ENCODE measurements at regions not wholly inside any gene's neighbourhood (a gene's known extent, or its start where the extent isn't known, plus 50 kb on each side); places are given as distances from the start of the nearest gene placed in this dataset.

GRCh38 chr5:124902097-124902821 lies 155.8 kb upstream of the ZNF608 start:
- DNase-seq (ENCODE audit: low read depth): no peak
- H3K4me3 ChIP-seq (ENCODE audit: low read depth, low read length): no peak overlapping the region
- TF ChIP-seq, protein P1, sequence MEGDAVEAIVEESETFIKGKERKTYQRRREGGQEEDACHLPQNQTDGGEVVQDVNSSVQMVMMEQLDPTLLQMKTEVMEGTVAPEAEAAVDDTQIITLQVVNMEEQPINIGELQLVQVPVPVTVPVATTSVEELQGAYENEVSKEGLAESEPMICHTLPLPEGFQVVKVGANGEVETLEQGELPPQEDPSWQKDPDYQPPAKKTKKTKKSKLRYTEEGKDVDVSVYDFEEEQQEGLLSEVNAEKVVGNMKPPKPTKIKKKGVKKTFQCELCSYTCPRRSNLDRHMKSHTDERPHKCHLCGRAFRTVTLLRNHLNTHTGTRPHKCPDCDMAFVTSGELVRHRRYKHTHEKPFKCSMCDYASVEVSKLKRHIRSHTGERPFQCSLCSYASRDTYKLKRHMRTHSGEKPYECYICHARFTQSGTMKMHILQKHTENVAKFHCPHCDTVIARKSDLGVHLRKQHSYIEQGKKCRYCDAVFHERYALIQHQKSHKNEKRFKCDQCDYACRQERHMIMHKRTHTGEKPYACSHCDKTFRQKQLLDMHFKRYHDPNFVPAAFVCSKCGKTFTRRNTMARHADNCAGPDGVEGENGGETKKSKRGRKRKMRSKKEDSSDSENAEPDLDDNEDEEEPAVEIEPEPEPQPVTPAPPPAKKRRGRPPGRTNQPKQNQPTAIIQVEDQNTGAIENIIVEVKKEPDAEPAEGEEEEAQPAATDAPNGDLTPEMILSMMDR (IDR thresholded peaks at IDR 0.05; ENCODE audit: insufficient read depth, low read depth, low read length): no peak

DNA sequence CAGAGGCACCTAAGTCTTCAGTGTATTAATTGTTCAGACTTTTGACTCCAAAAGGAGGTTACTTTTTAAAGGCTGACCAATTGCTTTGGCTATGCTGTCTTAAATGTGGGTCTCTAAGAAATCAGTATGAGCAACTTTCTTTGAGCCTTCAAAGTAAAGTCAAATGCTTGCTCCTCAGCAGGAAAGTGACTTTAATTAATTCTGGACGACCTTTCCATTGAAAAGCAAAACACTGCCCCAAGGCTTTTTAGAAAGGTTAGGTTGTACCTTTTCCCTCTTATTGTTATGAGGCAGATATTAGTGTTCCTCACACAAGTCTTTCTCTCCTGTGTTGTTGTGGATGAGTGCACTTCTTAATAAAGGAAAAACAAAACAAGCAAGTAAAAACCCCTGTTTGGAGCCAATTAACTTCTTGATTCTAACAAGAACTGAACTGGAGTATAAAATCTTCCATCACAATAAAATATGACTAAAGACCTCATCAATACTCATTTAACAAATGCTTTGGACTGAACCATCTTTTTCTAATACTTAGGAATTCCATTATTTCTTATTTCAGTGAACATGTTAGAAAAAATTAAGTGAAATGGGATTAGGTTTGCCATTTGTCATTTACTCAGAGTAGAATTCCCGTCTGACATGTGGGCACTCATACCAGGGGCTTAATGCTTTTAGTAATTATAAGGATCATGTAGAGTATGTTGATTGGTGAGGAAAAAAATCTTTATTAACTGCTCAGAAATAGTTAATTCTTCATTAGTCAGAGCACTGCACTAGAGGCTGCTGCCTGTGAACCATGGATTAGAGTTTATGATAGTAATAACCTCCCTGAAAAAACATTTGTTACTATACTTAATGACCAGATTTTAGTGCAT lies 159.1 kb upstream of the ZNF608 start:
- H3K4me3 ChIP-seq (ENCODE audit: low read depth, low read length): no peak overlapping the region
- no peak for DNase-seq (ENCODE audit: low read depth)
- TF ChIP-seq, protein P1 (IDR thresholded peaks at IDR 0.05; ENCODE audit: insufficient read depth, low read depth, low read length): no peak

GRCh38 chr5:124906339-124907097 lies 160.1 kb upstream of the ZNF608 start:
- TF ChIP-seq, protein P1 (IDR thresholded peaks at IDR 0.05; ENCODE audit: insufficient read depth, low read depth, low read length): no peak
- H3K4me3 ChIP-seq (ENCODE audit: low read depth, low read length): no peak overlapping the region
- DNase-seq (ENCODE audit: low read depth): peak; percentile 91

GRCh38 chr5:124907098-124907644 lies 160.7 kb upstream of the ZNF608 start:
- TF ChIP-seq, protein P1 (IDR thresholded peaks at IDR 0.05; ENCODE audit: insufficient read depth, low read depth, low read length): no peak
- H3K4me3 ChIP-seq (ENCODE audit: low read depth, low read length): no peak overlapping the region
- DNase-seq (ENCODE audit: low read depth): no peak

GRCh38 chr5:124908581-124909451 lies 162.4 kb upstream of the ZNF608 start:
- TF ChIP-seq, protein P1 (IDR thresholded peaks at IDR 0.05; ENCODE audit: insufficient read depth, low read depth, low read length): no peak
- H3K4me3 ChIP-seq (ENCODE audit: low read depth, low read length): no peak overlapping the region
- DNase-seq (ENCODE audit: low read depth): peak; percentile 71

All from fibroblast of villous mesenchyme (primary cell).